Astrocyte (in vitro differentiated cells and primary cell): ENCODE measurements at regions not wholly inside any gene's neighbourhood (a gene's known extent, or its start where the extent isn't known, plus 50 kb on each side); places are given as distances from the start of the nearest gene placed in this dataset.

Experiments used
- DNase-seq: peaks from one replicate; pipeline ENCODE4 v3.0.0-alpha.2; 2010; ENCODE audit warnings: low read depth
- FAIRE-seq: peaks from 2 replicates; lab custom pipeline; 2011; peaks lifted over from hg19 to GRCh38; lab: Jason Lieb, UNC
- H2AFZ ChIP-seq: 2 replicates; pipeline ENCODE4 v1.6.0; 2012; ENCODE audit warnings: low read depth, low read length, inconsistent platforms
- H3K27ac ChIP-seq: 2 replicates; pipeline ENCODE4 v1.5.1; 2011; ENCODE audit warnings: low read depth, low read length, inconsistent platforms
- H3K27me3 ChIP-seq: 2 replicates; pipeline ENCODE4 v1.6.0; 2011; ENCODE audit warnings: low read length, inconsistent platforms; ENCODE audit not compliant: insufficient read depth
- H3K36me3 ChIP-seq: 2 replicates; pipeline ENCODE4 v1.5.1; 2011; ENCODE audit warnings: low read length, inconsistent platforms; ENCODE audit not compliant: insufficient read depth
- H3K4me1 ChIP-seq: 2 replicates; pipeline ENCODE4 v1.5.1; 2011; ENCODE audit warnings: low read length, inconsistent platforms; ENCODE audit not compliant: insufficient read depth
- H3K4me2 ChIP-seq: 2 replicates; pipeline ENCODE4 v1.6.0; 2012; ENCODE audit warnings: low read length, inconsistent platforms
- H3K4me3 ChIP-seq: 2 replicates; pipeline ENCODE4 v1.5.1; 2011; ENCODE audit warnings: low read depth, mild to moderate bottlenecking, low read length, inconsistent platforms; ENCODE audit not compliant: insufficient read depth
- H3K79me2 ChIP-seq: 2 replicates; pipeline ENCODE4 v1.6.0; 2012; ENCODE audit warnings: mild to moderate bottlenecking, low read length, inconsistent platforms; ENCODE audit not compliant: insufficient read depth
- H3K9ac ChIP-seq: 2 replicates; pipeline ENCODE4 v1.6.0; 2012; ENCODE audit warnings: mild to moderate bottlenecking, low read length, inconsistent platforms
- H3K9me3 ChIP-seq: 2 replicates; pipeline ENCODE4 v1.5.1; 2012; ENCODE audit warnings: low read depth, mild to moderate bottlenecking, low read length, inconsistent platforms; ENCODE audit not compliant: insufficient read depth
- H4K20me1 ChIP-seq: 2 replicates; pipeline ENCODE4 v1.6.0; 2012; ENCODE audit warnings: low read length, inconsistent platforms; ENCODE audit not compliant: insufficient read depth
- H3K27ac Mint-ChIP-seq: one replicate; pipeline ENCODE4 v1.8.0; 2021; ENCODE audit warnings: mild to moderate bottlenecking, mixed read lengths; ENCODE audit not compliant: unreplicated experiment
- H3K27me3 Mint-ChIP-seq: one replicate; pipeline ENCODE4 v1.8.0; 2021; ENCODE audit warnings: low read depth, mixed read lengths; ENCODE audit not compliant: unreplicated experiment
- H3K36me3 Mint-ChIP-seq: one replicate; pipeline ENCODE4 v1.8.0; 2021; ENCODE audit warnings: low read depth, mixed read lengths; ENCODE audit not compliant: unreplicated experiment
- H3K4me1 Mint-ChIP-seq: one replicate; pipeline ENCODE4 v1.8.0; 2021; ENCODE audit warnings: low read depth, mixed read lengths; ENCODE audit not compliant: unreplicated experiment
- H3K4me3 Mint-ChIP-seq: one replicate; pipeline ENCODE4 v1.8.0; 2021; ENCODE audit warnings: mild to moderate bottlenecking, moderate library complexity, mixed read lengths; ENCODE audit not compliant: unreplicated experiment
- H3K9me3 Mint-ChIP-seq: one replicate; pipeline ENCODE4 v1.8.0; 2021; ENCODE audit warnings: mild to moderate bottlenecking, mixed read lengths; ENCODE audit not compliant: unreplicated experiment
- EZH2 ChIP-seq: IDR thresholded peaks from 2 replicates; pipeline ENCODE4 v1.6.1; 2012; ENCODE audit warnings: mild to moderate bottlenecking, low read length, inconsistent platforms; ENCODE audit not compliant: insufficient read depth
- TF ChIP-seq, protein P1 (sequence below): IDR thresholded peaks from 2 replicates; pipeline ENCODE4 v1.5.1; 2011; ENCODE audit warnings: low read depth, mild to moderate bottlenecking, inconsistent platforms, low read length, moderate library complexity; ENCODE audit not compliant: insufficient read depth

DNA sequence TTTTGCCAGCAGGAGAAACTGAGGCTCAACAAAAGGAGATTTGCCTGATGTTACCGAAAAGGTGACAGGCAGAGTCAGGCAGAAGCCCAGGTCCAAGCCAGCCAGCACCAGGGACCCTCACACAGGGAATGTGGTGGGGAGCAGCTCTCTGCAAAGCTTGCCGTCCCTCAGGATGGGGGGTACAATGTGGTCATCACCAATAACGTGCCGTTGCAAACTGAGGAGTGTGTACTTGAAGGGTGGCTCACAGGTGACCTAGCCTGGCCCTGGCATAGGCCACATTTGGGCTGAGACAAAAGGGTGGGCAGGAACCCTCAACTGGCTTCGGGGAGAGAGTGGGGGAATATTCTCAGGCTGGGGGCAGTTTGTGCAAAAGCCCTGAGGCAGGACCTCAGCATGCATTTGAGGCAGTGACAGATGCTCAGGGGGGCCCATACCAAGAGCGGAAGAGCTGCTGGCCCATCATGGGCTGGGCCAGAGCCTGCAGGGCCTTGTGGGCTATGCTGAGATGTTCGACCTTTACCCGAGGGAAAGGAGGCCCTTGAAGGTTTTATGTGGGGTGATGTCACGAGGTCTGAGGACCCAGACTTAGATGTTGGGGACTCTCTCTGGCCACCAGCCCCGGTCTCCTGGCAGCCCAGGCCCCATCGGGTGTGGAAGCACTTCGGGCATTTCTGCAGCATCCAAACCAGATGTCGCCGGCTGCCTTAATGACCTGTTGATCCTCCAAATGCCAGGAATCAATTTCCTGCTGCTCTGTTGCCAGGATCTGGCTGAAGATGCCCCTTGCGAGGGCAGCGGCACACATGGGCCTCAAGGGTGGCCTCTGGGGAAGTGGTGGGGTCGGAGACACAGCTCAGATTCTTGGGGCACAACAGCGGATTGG lies 57.4 kb upstream of the SHISAL1 start:
- no peak overlapping the region for H3K4me3 Mint-ChIP-seq
- DNase-seq (no peak), FAIRE-seq (no peak)
- H4K20me1 ChIP-seq: no peaks in the 10 kb centered on the region
- no peaks in the 10 kb centered on the region for H3K4me1 ChIP-seq
- no peak for TF ChIP-seq EZH2
- TF ChIP-seq, protein P1, sequence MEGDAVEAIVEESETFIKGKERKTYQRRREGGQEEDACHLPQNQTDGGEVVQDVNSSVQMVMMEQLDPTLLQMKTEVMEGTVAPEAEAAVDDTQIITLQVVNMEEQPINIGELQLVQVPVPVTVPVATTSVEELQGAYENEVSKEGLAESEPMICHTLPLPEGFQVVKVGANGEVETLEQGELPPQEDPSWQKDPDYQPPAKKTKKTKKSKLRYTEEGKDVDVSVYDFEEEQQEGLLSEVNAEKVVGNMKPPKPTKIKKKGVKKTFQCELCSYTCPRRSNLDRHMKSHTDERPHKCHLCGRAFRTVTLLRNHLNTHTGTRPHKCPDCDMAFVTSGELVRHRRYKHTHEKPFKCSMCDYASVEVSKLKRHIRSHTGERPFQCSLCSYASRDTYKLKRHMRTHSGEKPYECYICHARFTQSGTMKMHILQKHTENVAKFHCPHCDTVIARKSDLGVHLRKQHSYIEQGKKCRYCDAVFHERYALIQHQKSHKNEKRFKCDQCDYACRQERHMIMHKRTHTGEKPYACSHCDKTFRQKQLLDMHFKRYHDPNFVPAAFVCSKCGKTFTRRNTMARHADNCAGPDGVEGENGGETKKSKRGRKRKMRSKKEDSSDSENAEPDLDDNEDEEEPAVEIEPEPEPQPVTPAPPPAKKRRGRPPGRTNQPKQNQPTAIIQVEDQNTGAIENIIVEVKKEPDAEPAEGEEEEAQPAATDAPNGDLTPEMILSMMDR: no peak
- no peak overlapping the region for H3K9ac ChIP-seq
- H3K36me3 Mint-ChIP-seq: peaks cover 3% of the 10 kb centered on the region
- no peak overlapping the region for H3K4me3 ChIP-seq
- H3K27me3 ChIP-seq: peaks cover 11% of the 10 kb centered on the region
- H3K79me2 ChIP-seq: no peaks in the 10 kb centered on the region
- H3K4me2 ChIP-seq: no peak overlapping the region
- no peaks in the 10 kb centered on the region for H3K36me3 ChIP-seq
- H3K4me1 Mint-ChIP-seq: peaks cover 4% of the 10 kb centered on the region
- H3K9me3 ChIP-seq: peaks cover 3% of the 10 kb centered on the region
- no peak overlapping the region for H2AFZ ChIP-seq
- peaks cover 6% of the 10 kb centered on the region for H3K9me3 Mint-ChIP-seq
- H3K27ac ChIP-seq: no peak overlapping the region
- H3K27ac Mint-ChIP-seq: no peak overlapping the region
- peaks cover 27% of the 10 kb centered on the region for H3K27me3 Mint-ChIP-seq

- Mint-ChIP-seq H3K36me3 (peaks cover 2% of the 10 kb centered on the region), H3K27me3 (peaks cover 32% of the 10 kb centered on the region), H3K4me3 (no peak overlapping the region), H3K4me1 (peaks cover 4% of the 10 kb centered on the region), H3K9me3 (peaks cover 4% of the 10 kb centered on the region), H3K27ac (no peak overlapping the region)
- Histone ChIP-seq H2AFZ (no peak overlapping the region), H3K9me3 (peaks cover 3% of the 10 kb centered on the region), H3K4me3 (no peak overlapping the region), H3K79me2 (no peaks in the 10 kb centered on the region), H3K36me3 (no peaks in the 10 kb centered on the region), H3K4me1 (peaks cover 3% of the 10 kb centered on the region), H4K20me1 (no peaks in the 10 kb centered on the region), H3K27me3 (peaks cover 11% of the 10 kb centered on the region), H3K4me2 (no peak overlapping the region), H3K27ac (no peak overlapping the region), H3K9ac (no peak overlapping the region)
- no peak for TF ChIP-seq EZH2
- TF ChIP-seq, protein P1: peak; percentile 15
- DNase-seq (no peak), FAIRE-seq (no peak)
These were observed 56.5 kb upstream of the SHISAL1 start for GRCh38 chr22:44369293-44369661.
